ENCODE measurements at regions not wholly inside any gene's neighbourhood (a gene's known extent, or its start where the extent isn't known, plus 50 kb on each side); places are given as distances from the start of the nearest gene placed in this dataset.

GRCh38 chr1:238196516-238196915, 305.8 kb upstream of the ZP4 start:
- Histone ChIP-seq H3K27ac (no peak overlapping the region), H3K9me3 (no peaks in the 10 kb centered on the region), H3K36me3 (no peaks in the 10 kb centered on the region), H3K4me1 (no peaks in the 10 kb centered on the region), H3K27me3 (no peaks in the 10 kb centered on the region), H3K4me3 (no peak overlapping the region)
- DNase-seq (no peak), ATAC-seq (ENCODE audit: low FRiP score in 2 of 2) (no peak)
- WGBS, 2 donors = 82 to 88% methylated on average over 1 of the region's 1 CpG
- no peak for TF ChIP-seq CTCF (IDR thresholded peaks at IDR 0.05)
- no peak for TF ChIP-seq POLR2AphosphoS5 (IDR thresholded peaks at IDR 0.05)
- TF ChIP-seq EP300 (IDR thresholded peaks at IDR 0.05) = no peak
- TF ChIP-seq POLR2A (IDR thresholded peaks at IDR 0.05) = no peak

DNA sequence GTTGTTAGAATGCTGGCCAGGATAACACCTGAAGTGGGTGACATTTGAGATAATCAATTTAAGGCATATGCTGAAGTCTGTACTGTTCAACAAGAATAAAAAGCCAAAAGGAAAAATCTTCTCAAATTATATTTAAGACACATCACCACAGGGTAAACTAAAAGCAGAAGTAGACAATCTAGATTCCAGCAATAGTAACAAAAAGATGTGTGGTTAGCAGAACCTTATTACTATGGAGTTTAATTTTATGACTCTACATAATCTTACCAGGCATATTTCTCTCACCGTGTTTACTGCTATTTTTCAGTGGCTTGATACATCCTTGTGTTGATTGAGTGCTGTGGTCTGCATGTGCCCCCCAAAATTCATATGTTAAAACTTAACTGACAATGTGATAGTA, 300.4 kb upstream of the ZP4 start:
- Histone ChIP-seq H3K36me3 (no peaks in the 10 kb centered on the region), H3K27me3 (no peaks in the 10 kb centered on the region), H3K27ac (no peak overlapping the region), H3K4me1 (no peaks in the 10 kb centered on the region), H3K4me3 (no peak overlapping the region), H3K9me3 (peaks cover 0 to 3% (median 0%) of the 10 kb centered on the region in 4 donors)
- no peak for TF ChIP-seq POLR2A (IDR thresholded peaks at IDR 0.05)
- no peak for TF ChIP-seq POLR2AphosphoS5 (IDR thresholded peaks at IDR 0.05)
- TF ChIP-seq EP300 (IDR thresholded peaks at IDR 0.05) = no peak
- TF ChIP-seq CTCF (IDR thresholded peaks at IDR 0.05) = no peak
- DNase-seq (no peak), ATAC-seq (ENCODE audit: low FRiP score in 2 of 2) (no peak)
- WGBS, 2 donors = 71 to 73% methylated on average over 1 of the region's 1 CpG

DNA sequence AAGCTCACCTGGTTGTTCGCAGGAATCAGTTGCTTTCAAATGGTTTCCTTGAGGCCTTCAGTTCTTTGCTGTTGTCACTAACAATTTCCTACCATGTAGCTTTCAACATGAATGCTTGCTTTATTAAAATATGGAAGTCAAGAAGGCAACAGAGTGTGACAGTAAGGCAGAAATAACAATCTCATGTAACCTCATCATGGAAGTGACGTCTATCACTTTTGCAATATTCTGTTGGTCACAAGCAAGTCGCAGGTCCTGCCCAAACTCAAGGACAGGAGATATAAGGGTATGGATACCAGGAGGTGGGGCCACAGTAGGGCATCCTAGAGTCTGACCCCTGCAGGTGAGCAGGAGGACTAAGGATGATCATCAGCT, 296.8 kb upstream of the ZP4 start:
- Histone ChIP-seq H3K27ac (no peak overlapping the region), H3K4me3 (no peak overlapping the region), H3K36me3 (no peaks in the 10 kb centered on the region), H3K27me3 (no peaks in the 10 kb centered on the region), H3K4me1 (no peaks in the 10 kb centered on the region), H3K9me3 (peaks cover 0 to 3% (median 0%) of the 10 kb centered on the region in 4 donors)
- ATAC-seq (ENCODE audit: low FRiP score in 2 of 2) (no peak), DNase-seq (no peak)
- WGBS, 2 donors = 94 to 95% methylated on average over 3 of the region's 3 CpGs
- TF ChIP-seq EP300 (IDR thresholded peaks at IDR 0.05) (no peak), POLR2AphosphoS5 (IDR thresholded peaks at IDR 0.05) (no peak), POLR2A (IDR thresholded peaks at IDR 0.05) (no peak), CTCF (IDR thresholded peaks at IDR 0.05) (no peak)

DNA sequence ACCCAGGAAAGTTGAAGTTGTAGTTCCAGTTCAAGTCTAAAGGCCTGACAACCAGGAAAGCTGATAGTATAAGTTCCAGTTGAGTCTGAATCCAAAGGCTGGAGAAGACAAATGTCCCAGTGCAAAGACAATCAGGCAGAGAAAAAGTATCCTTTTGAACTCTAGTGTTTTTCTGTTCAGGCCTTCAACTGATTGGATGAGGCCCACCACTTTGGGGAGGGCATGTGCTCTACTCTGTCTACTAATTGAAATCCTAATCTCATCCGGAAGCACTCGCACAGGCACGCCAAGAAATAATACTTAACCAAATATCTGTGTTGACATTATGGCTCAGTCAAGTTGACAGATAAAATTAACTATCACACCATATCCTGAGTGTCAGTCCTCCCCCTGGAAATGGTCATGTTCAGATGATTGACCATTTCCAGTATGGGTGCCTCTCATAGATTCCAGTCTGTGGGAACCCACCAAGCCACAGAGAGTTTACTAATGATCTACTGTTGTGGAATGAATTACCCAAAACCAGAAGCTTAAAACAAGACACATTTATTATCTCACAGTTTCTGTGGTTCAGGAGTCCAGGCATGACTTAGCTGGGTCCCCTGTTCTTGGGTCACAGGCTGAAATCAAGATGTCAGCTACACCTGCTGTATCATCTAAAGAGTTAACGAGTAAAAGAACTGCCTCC, 296.3 kb upstream of the ZP4 start:
- H3K27me3 ChIP-seq = no peaks in the 10 kb centered on the region
- no peak for ATAC-seq (ENCODE audit: low FRiP score in 2 of 2)
- H3K4me1 ChIP-seq = no peaks in the 10 kb centered on the region
- no peaks in the 10 kb centered on the region for H3K36me3 ChIP-seq
- H3K4me3 ChIP-seq = no peak overlapping the region
- H3K9me3 ChIP-seq = peaks cover 0 to 3% (median 0%) of the 10 kb centered on the region in 4 donors
- 89 to 98% methylated on average over 4 of the region's 4 CpGs for WGBS, 2 donors
- H3K27ac ChIP-seq = no peak overlapping the region
- no peak for TF ChIP-seq EP300 (IDR thresholded peaks at IDR 0.05)
- TF ChIP-seq POLR2A (IDR thresholded peaks at IDR 0.05) = no peak
- TF ChIP-seq POLR2AphosphoS5 (IDR thresholded peaks at IDR 0.05) = no peak
- no peak for TF ChIP-seq CTCF (IDR thresholded peaks at IDR 0.05)
- DNase-seq = no peak

All from upper lobe of left lung (tissue), 6 donors.